ENCODE measurements at regions not wholly inside any gene's neighbourhood (a gene's known extent, or its start where the extent isn't known, plus 50 kb on each side); places are given as distances from the start of the nearest gene placed in this dataset.

GRCh38 chr4:166309286-166309685 is 436.2 kb downstream of the TLL1 start (continued):
- no peak for TF ChIP-seq FOSL1 (IDR thresholded peaks at IDR 0.05; ENCODE audit: insufficient read depth, low read depth, low read length)
